ENCODE measurements at regions not wholly inside any gene's neighbourhood (a gene's known extent, or its start where the extent isn't known, plus 50 kb on each side); places are given as distances from the start of the nearest gene placed in this dataset.

GRCh38 chr4:184295206-184295605 is 77.5 kb upstream of the ENPP6 start:
- no peak for DNase-seq (ENCODE audit: extremely low spot score)
- CTCF ChIA-PET = no interaction called here
- no peak for TF ChIP-seq FOXK2 (IDR thresholded peaks at IDR 0.05)
- no peak for TF ChIP-seq SP1 (IDR thresholded peaks at IDR 0.05)
- TF ChIP-seq L3MBTL2 (conservative IDR thresholded peaks at IDR 0.05) = no peak
- TF ChIP-seq FOXA1 (IDR thresholded peaks at IDR 0.05) = no peak
- TF ChIP-seq ARNT (IDR thresholded peaks at IDR 0.05) = no peak
- POLR2A ChIA-PET = no interaction called here

- no peak for TF ChIP-seq LEF1 (IDR thresholded peaks at IDR 0.05; ENCODE audit: borderline replicate concordance)
- TF ChIP-seq ELF4 (IDR thresholded peaks at IDR 0.05) = no peak
- no peak for TF ChIP-seq SUZ12 (IDR thresholded peaks at IDR 0.05)
- TF ChIP-seq SP1 (IDR thresholded peaks at IDR 0.05) = no peak
- no peak for TF ChIP-seq NFRKB (IDR thresholded peaks at IDR 0.05)
- no peak for TF ChIP-seq ZNF384 (IDR thresholded peaks at IDR 0.05)
- no peak for TF ChIP-seq PKNOX1 (IDR thresholded peaks at IDR 0.05)
- TF ChIP-seq FOXM1 (IDR thresholded peaks at IDR 0.05; ENCODE audit: borderline replicate concordance) = no peak
- TF ChIP-seq HDGF (IDR thresholded peaks at IDR 0.05; ENCODE audit: borderline replicate concordance) = no peak
- no peak for TF ChIP-seq FOXK2 (IDR thresholded peaks at IDR 0.05)
- no peak for TF ChIP-seq L3MBTL2 (conservative IDR thresholded peaks at IDR 0.05)
- TF ChIP-seq FOXA1 (IDR thresholded peaks at IDR 0.05) = no peak
- no peak for TF ChIP-seq BHLHE40 (IDR thresholded peaks at IDR 0.05; ENCODE audit: borderline replicate concordance)
- no peak for TF ChIP-seq TARDBP (IDR thresholded peaks at IDR 0.05)
- TF ChIP-seq ARNT (IDR thresholded peaks at IDR 0.05) = no peak
- ChIA-PET CTCF (no interaction called here), POLR2A (no interaction called here)
- no peak for DNase-seq (ENCODE audit: extremely low spot score)
Measured at GRCh38 chr4:184294606-184295133, 77.0 kb upstream of the ENPP6 start.

- TF ChIP-seq FOXM1 (IDR thresholded peaks at IDR 0.05; ENCODE audit: borderline replicate concordance) (no peak), BHLHE40 (IDR thresholded peaks at IDR 0.05; ENCODE audit: borderline replicate concordance) (no peak)
- POLR2A ChIA-PET = interaction anchor here (0.8 to 1.7 kb wide), 2 partner anchors 9 to 243 kb away, joined by 3 to 6 read pairs; no protein-coding TSS in a partner anchor
- CTCF ChIA-PET = interaction anchor here (1.0 kb wide), 1 partner anchor 9 kb away, joined by 3 read pairs; no protein-coding TSS in a partner anchor
- DNase-seq (ENCODE audit: extremely low spot score) = no peak
Measured at GRCh38 chr4:184293552-184293951, 75.9 kb upstream of the ENPP6 start.

- TF ChIP-seq HDGF (IDR thresholded peaks at IDR 0.05; ENCODE audit: borderline replicate concordance) (no peak), BHLHE40 (IDR thresholded peaks at IDR 0.05; ENCODE audit: borderline replicate concordance) (no peak), NFRKB (IDR thresholded peaks at IDR 0.05) (no peak), LEF1 (IDR thresholded peaks at IDR 0.05; ENCODE audit: borderline replicate concordance) (no peak), FOXK2 (IDR thresholded peaks at IDR 0.05) (no peak), ELF4 (IDR thresholded peaks at IDR 0.05) (no peak), SP1 (IDR thresholded peaks at IDR 0.05) (no peak), ARNT (IDR thresholded peaks at IDR 0.05) (no peak)
- DNase-seq (ENCODE audit: extremely low spot score) = no peak
- ChIA-PET POLR2A (interaction anchor here (1.7 kb wide), 1 partner anchor 8 kb away, joined by 6 read pairs; no protein-coding TSS in a partner anchor), CTCF (interaction anchor here (0.8 kb wide), 1 partner anchor 29 kb away, joined by 3 read pairs; no protein-coding TSS in a partner anchor)
Measured at GRCh38 chr4:184292877-184293276, 75.2 kb upstream of the ENPP6 start.

GRCh38 chr4:184292465-184292867 is 74.8 kb upstream of the ENPP6 start:
- no peak for TF ChIP-seq BHLHE40 (IDR thresholded peaks at IDR 0.05; ENCODE audit: borderline replicate concordance)
- ChIA-PET CTCF (interaction anchor here (0.8 kb wide), 1 partner anchor 28 kb away, joined by 3 read pairs; no protein-coding TSS in a partner anchor), POLR2A (no interaction called here)
- DNase-seq (ENCODE audit: extremely low spot score) = no peak

DNA sequence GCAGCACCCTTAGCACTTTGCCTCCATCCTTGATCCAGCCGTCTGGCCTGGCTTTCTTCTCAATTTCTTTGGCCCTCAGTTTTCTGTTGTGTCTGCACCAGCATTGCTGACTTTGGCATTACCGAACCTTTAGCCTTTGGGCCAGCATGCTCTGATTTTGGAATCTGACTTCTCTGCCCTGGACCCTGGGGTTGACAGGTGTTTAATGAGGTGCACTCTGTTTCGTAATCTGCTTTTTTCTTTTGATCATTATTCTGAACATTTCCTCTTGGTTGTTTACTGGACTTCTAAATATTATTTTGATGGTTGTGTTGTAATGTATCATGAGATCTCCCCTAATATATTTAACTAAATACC is 71.5 kb upstream of the ENPP6 start:
- TF ChIP-seq CTBP1 (IDR thresholded peaks at IDR 0.05; ENCODE audit: borderline replicate concordance) (no peak), TARDBP (IDR thresholded peaks at IDR 0.05) (no peak), FOXK2 (IDR thresholded peaks at IDR 0.05) (no peak), ELF4 (IDR thresholded peaks at IDR 0.05) (no peak), SUZ12 (IDR thresholded peaks at IDR 0.05) (no peak), L3MBTL2 (conservative IDR thresholded peaks at IDR 0.05) (no peak), FOXM1 (IDR thresholded peaks at IDR 0.05; ENCODE audit: borderline replicate concordance) (no peak), ARNT (IDR thresholded peaks at IDR 0.05) (no peak), HDGF (IDR thresholded peaks at IDR 0.05; ENCODE audit: borderline replicate concordance) (no peak), ZNF384 (IDR thresholded peaks at IDR 0.05) (no peak), NFRKB (IDR thresholded peaks at IDR 0.05) (no peak), FOXA1 (IDR thresholded peaks at IDR 0.05) (no peak), PKNOX1 (IDR thresholded peaks at IDR 0.05) (no peak), SP1 (IDR thresholded peaks at IDR 0.05) (no peak), BHLHE40 (IDR thresholded peaks at IDR 0.05; ENCODE audit: borderline replicate concordance) (no peak), LEF1 (IDR thresholded peaks at IDR 0.05; ENCODE audit: borderline replicate concordance) (no peak)
- CTCF ChIA-PET = no interaction called here
- no peak for DNase-seq (ENCODE audit: extremely low spot score)
- POLR2A ChIA-PET = no interaction called here

GRCh38 chr4:184288451-184289178 is 70.9 kb upstream of the ENPP6 start:
- ChIA-PET POLR2A (interaction anchor here (0.6 to 0.7 kb wide), 2 partner anchors 218 to 396 kb away, joined by 3 read pairs; no protein-coding TSS in a partner anchor), CTCF (interaction anchor here (1.6 kb wide), 1 partner anchor 695 kb away, joined by 4 read pairs; no protein-coding TSS in a partner anchor)
- TF ChIP-seq HDGF (IDR thresholded peaks at IDR 0.05; ENCODE audit: borderline replicate concordance) (no peak), CTBP1 (IDR thresholded peaks at IDR 0.05; ENCODE audit: borderline replicate concordance) (no peak), NFRKB (IDR thresholded peaks at IDR 0.05) (no peak)
- DNase-seq (ENCODE audit: extremely low spot score) = no peak
